SK-N-SH treated with all-trans-retinoic acid at 6 μM for 48 hours (cell line): ENCODE measurements at regions not wholly inside any gene's neighbourhood (a gene's known extent, or its start where the extent isn't known, plus 50 kb on each side); places are given as distances from the start of the nearest gene placed in this dataset.

ENCODE experiments used
- ARNTL ChIP-seq: fragments of 450-650 bp; formaldehyde crosslinking; IDR thresholded peaks from 2 replicates; pipeline ENCODE4 v1.5.0; 2020; ENCODE audit warnings: low read depth, mild to moderate bottlenecking, moderate library complexity, borderline replicate concordance
- CREB5 ChIP-seq: fragments of 250-450 bp; sonication (Bioruptor Pico); IDR thresholded peaks from 2 replicates; pipeline ENCODE4 v1.5.1; 2020; ENCODE audit warnings: low read depth, mild to moderate bottlenecking, moderate library complexity
- CSDC2 ChIP-seq: fragments of 250-450 bp; sonication (Bioruptor Pico); IDR thresholded peaks from 2 replicates; pipeline ENCODE4 v1.5.0; 2020; ENCODE audit warnings: mild to moderate bottlenecking, moderate library complexity
- CSRNP3 ChIP-seq: fragments of 250-450 bp; sonication (Bioruptor Pico); IDR thresholded peaks from 2 replicates; pipeline ENCODE4 v1.5.1; 2021; ENCODE audit warnings: mild to moderate bottlenecking, moderate library complexity
- PATZ1 ChIP-seq: fragments of 250-450 bp; sonication (Bioruptor Pico); IDR thresholded peaks from 2 replicates; pipeline ENCODE4 v1.8.0; 2020; ENCODE audit warnings: mild to moderate bottlenecking, moderate library complexity, borderline replicate concordance
- PPARA ChIP-seq: fragments of 250-450 bp; sonication (Bioruptor Pico); IDR thresholded peaks from 2 replicates; pipeline ENCODE4 v1.5.0; 2020; ENCODE audit warnings: mild to moderate bottlenecking, borderline replicate concordance
- TCF4 ChIP-seq: fragments of 250-450 bp; sonication (Bioruptor Pico); IDR thresholded peaks from 2 replicates; pipeline ENCODE4 v1.8.0; 2021; ENCODE audit warnings: mild to moderate bottlenecking, moderate library complexity, borderline replicate concordance
- TSHZ2 ChIP-seq: fragments of 250-450 bp; sonication (Bioruptor Pico); IDR thresholded peaks from 2 replicates; pipeline ENCODE4 v1.5.0; 2020; ENCODE audit warnings: mild to moderate bottlenecking, moderate library complexity
- ZC3H10 ChIP-seq: fragments of 250-450 bp; sonication (Bioruptor Pico); IDR thresholded peaks from 2 replicates; pipeline ENCODE4 v1.5.1; 2021; ENCODE audit warnings: mild to moderate bottlenecking, moderate library complexity
- ZNF70 ChIP-seq: fragments of 450-650 bp; formaldehyde crosslinking; IDR thresholded peaks from 2 replicates; pipeline ENCODE4 v1.5.0; 2020; ENCODE audit warnings: mild to moderate bottlenecking, moderate library complexity

GRCh38 chrX:139207655-139208054 lies 322.9 kb upstream of the F9 start:
- TF ChIP-seq PPARA (CRISPR knock-in tag) (no peak), ZNF70 (CRISPR knock-in tag) (no peak), ZC3H10 (no peak), CSDC2 (CRISPR knock-in tag) (no peak), ARNTL (no peak), TSHZ2 (CRISPR knock-in tag) (no peak), CSRNP3 (CRISPR knock-in tag) (no peak), CREB5 (no peak), PATZ1 (CRISPR knock-in tag) (no peak), TCF4 (no peak)
